PC-9 (cell line): ENCODE measurements at regions not wholly inside any gene's neighbourhood (a gene's known extent, or its start where the extent isn't known, plus 50 kb on each side); places are given as distances from the start of the nearest gene placed in this dataset.

Source experiments
- EZH2 ChIP-seq: fragments of 200-600 bp; sonication (generic); IDR thresholded peaks from 2 replicates; pipeline ENCODE4 v1.8.0; 2017; ENCODE audit warnings: antibody characterized with exemption, low read depth
- TF ChIP-seq, protein P1 (sequence below): fragments of 200-600 bp; sonication (generic); conservative IDR thresholded peaks from 2 replicates; pipeline ENCODE4 v1.6.1; 2017; ENCODE audit warnings: mixed run types, antibody characterized with exemption, mild to moderate bottlenecking, moderate library complexity

DNA sequence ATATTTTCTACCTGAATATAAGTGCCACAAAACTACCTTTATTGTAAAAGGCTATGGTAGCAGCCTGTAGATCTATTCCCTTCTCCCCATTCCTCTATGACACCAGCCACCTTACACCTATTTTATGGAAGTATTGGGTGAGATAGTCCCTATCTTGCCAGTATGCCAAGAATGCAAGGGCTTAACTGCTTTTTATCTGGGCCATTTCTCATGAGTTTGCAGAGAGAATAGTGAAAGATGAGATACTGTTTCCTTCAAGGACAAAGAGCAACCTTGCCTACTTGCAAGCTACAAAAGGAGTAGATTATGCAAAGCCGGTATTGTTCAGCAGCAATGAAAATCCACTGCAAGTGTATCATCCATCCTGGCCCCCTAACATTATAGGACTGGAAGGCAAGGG is 1775.6 kb upstream of the SEL1L start:
- TF ChIP-seq, protein P1, sequence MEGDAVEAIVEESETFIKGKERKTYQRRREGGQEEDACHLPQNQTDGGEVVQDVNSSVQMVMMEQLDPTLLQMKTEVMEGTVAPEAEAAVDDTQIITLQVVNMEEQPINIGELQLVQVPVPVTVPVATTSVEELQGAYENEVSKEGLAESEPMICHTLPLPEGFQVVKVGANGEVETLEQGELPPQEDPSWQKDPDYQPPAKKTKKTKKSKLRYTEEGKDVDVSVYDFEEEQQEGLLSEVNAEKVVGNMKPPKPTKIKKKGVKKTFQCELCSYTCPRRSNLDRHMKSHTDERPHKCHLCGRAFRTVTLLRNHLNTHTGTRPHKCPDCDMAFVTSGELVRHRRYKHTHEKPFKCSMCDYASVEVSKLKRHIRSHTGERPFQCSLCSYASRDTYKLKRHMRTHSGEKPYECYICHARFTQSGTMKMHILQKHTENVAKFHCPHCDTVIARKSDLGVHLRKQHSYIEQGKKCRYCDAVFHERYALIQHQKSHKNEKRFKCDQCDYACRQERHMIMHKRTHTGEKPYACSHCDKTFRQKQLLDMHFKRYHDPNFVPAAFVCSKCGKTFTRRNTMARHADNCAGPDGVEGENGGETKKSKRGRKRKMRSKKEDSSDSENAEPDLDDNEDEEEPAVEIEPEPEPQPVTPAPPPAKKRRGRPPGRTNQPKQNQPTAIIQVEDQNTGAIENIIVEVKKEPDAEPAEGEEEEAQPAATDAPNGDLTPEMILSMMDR = no peak
- TF ChIP-seq EZH2 = no peak
